ENCODE measurements at regions not wholly inside any gene's neighbourhood (a gene's known extent, or its start where the extent isn't known, plus 50 kb on each side); places are given as distances from the start of the nearest gene placed in this dataset.
A peak's percentile ranks its signal among the peaks of the same experiment; 100 is the strongest.

DNA sequence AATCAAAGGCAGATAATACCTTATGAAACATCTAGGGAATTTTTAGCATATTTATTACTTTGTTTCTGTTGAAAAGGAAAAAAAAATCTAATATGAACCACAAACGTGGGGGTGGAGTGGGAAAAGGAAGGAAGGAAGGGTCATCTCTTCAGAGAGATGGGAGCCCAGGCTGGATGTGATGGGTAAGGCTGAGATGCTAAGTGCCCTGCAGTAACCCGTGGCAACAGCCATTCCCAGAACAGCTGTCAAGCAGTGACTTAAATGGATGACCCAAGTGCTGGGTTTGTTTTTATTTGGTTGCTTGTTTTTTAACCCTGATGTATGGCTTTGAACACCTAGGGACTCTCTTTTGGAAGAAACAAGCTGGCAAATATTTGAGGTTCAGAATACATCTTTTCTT is 50.7 kb upstream of the KLF7 start:
- H3K27me3 ChIP-seq (ENCODE audit: low read depth, low read length) = no peaks in the 10 kb centered on the region
- H3K4me1 ChIP-seq (ENCODE audit: control insufficient read depth in 1 of 2, insufficient read depth in 2 of 2, low read length in 2 of 2) = no peaks in the 10 kb centered on the region
- H3K27ac ChIP-seq (ENCODE audit: low read length) = no peak overlapping the region
- H3K36me3 ChIP-seq (ENCODE audit: control insufficient read depth in 1 of 2, insufficient read depth in 2 of 2, low read length in 2 of 2) = no peaks in the 10 kb centered on the region
- H3K9me3 ChIP-seq (ENCODE audit: control insufficient read depth in 1 of 2, low read length in 2 of 2) = no peaks in the 10 kb centered on the region
- no peak overlapping the region for H3K4me3 ChIP-seq (ENCODE audit: low read depth in 1 of 2, low read length in 2 of 2)

DNA sequence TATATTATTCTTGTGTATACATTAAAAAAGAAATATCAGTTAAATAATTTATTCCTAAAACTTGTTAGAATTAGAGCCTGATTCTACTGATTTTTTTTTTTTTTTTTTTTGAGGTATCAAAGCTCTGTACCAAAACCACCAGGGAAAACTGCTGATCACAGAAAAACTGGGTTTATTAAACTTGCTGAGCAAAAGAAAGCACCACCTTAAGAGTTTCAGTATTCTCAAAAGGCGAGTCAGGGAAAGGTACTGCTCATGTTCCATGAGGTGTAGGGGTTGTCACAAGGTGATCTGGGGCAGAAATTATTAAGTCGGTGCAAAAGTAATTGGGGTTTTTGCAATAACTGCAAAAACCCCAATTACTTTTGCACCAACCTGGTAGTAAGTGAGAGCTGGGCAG is 51.7 kb upstream of the KLF7 start:
- Histone ChIP-seq H3K4me3 (ENCODE audit: low read depth in 1 of 2, low read length in 2 of 2) (no peak overlapping the region), H3K27me3 (ENCODE audit: low read depth, low read length) (no peaks in the 10 kb centered on the region), H3K9me3 (ENCODE audit: control insufficient read depth in 1 of 2, low read length in 2 of 2) (no peaks in the 10 kb centered on the region), H3K27ac (ENCODE audit: low read length) (no peak overlapping the region), H3K36me3 (ENCODE audit: control insufficient read depth in 1 of 2, insufficient read depth in 2 of 2, low read length in 2 of 2) (no peaks in the 10 kb centered on the region), H3K4me1 (ENCODE audit: control insufficient read depth in 1 of 2, insufficient read depth in 2 of 2, low read length in 2 of 2) (no peaks in the 10 kb centered on the region)

DNA sequence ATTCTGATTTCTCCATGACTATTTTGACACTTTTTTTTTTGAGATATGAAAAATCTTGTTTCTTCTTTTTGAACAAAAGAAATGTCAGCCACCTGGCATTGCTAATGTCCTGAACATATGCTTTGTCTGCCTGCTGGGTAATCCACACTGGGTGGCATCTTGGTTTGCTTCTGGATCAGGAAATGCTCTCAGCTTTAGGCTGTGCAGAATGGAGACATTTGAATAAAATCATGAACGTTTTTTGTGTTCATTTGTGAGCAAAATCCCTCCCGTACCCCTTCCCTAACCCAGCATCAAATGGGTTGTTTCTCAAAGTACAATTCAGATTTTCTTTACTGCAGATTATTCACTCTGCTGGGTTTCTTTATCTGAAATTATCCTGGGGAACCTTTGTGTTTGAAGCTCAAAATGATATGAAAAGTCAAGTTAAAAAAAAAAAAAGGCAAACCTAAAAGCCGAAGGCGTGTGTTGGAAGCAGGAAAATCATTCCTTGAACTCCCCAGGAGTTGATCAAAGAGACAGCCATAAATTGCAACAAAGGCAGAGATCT is 53.4 kb upstream of the KLF7 start:
- Histone ChIP-seq H3K36me3 (ENCODE audit: control insufficient read depth in 1 of 2, insufficient read depth in 2 of 2, low read length in 2 of 2) (no peaks in the 10 kb centered on the region), H3K27me3 (ENCODE audit: low read depth, low read length) (no peaks in the 10 kb centered on the region), H3K4me1 (ENCODE audit: control insufficient read depth in 1 of 2, insufficient read depth in 2 of 2, low read length in 2 of 2) (no peaks in the 10 kb centered on the region), H3K27ac (ENCODE audit: low read length) (no peak overlapping the region), H3K4me3 (ENCODE audit: low read depth in 1 of 2, low read length in 2 of 2) (no peak overlapping the region), H3K9me3 (ENCODE audit: control insufficient read depth in 1 of 2, low read length in 2 of 2) (no peaks in the 10 kb centered on the region)

GRCh38 chr2:207219676-207220501 is 54.1 kb upstream of the KLF7 start:
- Histone ChIP-seq H3K9me3 (ENCODE audit: control insufficient read depth in 1 of 2, low read length in 2 of 2) (no peaks in the 10 kb centered on the region), H3K4me3 (ENCODE audit: low read depth in 1 of 2, low read length in 2 of 2) (no peak overlapping the region), H3K4me1 (ENCODE audit: control insufficient read depth in 1 of 2, insufficient read depth in 2 of 2, low read length in 2 of 2) (no peaks in the 10 kb centered on the region), H3K27ac (ENCODE audit: low read length) (no peak overlapping the region), H3K27me3 (ENCODE audit: low read depth, low read length) (no peaks in the 10 kb centered on the region), H3K36me3 (ENCODE audit: control insufficient read depth in 1 of 2, insufficient read depth in 2 of 2, low read length in 2 of 2) (no peaks in the 10 kb centered on the region)

DNA sequence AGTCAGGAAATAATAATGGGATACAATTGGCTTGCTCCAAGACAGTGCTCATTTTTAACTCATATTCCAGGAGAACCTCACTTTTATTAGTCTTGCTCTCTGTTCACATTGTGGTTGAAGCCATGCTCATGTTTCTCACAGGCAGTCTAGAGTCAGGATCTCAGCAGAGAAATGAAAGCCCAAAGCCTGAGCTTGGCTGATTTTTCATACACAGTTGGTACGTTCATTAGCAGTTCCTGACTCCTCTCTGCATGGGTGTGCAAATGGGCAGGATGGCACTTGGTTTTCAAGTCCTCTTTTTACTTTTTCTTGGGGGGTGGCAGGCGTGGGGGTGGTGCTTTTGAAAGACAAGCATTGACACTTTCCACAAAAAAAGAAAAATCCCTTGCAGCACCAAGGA is 56.0 kb upstream of the KLF7 start:
- H3K27me3 ChIP-seq (ENCODE audit: low read depth, low read length) = no peaks in the 10 kb centered on the region
- no peak overlapping the region for H3K4me3 ChIP-seq (ENCODE audit: low read depth in 1 of 2, low read length in 2 of 2)
- H3K4me1 ChIP-seq (ENCODE audit: control insufficient read depth in 1 of 2, insufficient read depth in 2 of 2, low read length in 2 of 2) = peaks cover 0 to 3% of the 10 kb centered on the region in 2 donors
- no peaks in the 10 kb centered on the region for H3K9me3 ChIP-seq (ENCODE audit: control insufficient read depth in 1 of 2, low read length in 2 of 2)
- no peaks in the 10 kb centered on the region for H3K36me3 ChIP-seq (ENCODE audit: control insufficient read depth in 1 of 2, insufficient read depth in 2 of 2, low read length in 2 of 2)
- no peak overlapping the region for H3K27ac ChIP-seq (ENCODE audit: low read length)

- no peak overlapping the region for H3K27ac ChIP-seq (ENCODE audit: low read length)
- no peak overlapping the region for H3K4me3 ChIP-seq (ENCODE audit: low read depth in 1 of 2, low read length in 2 of 2)
- H3K27me3 ChIP-seq (ENCODE audit: low read depth, low read length) = no peaks in the 10 kb centered on the region
- H3K36me3 ChIP-seq (ENCODE audit: control insufficient read depth in 1 of 2, insufficient read depth in 2 of 2, low read length in 2 of 2) = no peaks in the 10 kb centered on the region
- H3K4me1 ChIP-seq (ENCODE audit: control insufficient read depth in 1 of 2, insufficient read depth in 2 of 2, low read length in 2 of 2) = peaks cover 4 to 17% of the 10 kb centered on the region in 2 donors
- no peaks in the 10 kb centered on the region for H3K9me3 ChIP-seq (ENCODE audit: control insufficient read depth in 1 of 2, low read length in 2 of 2)
Observed at GRCh38 chr2:207223051-207223450, 57.3 kb upstream of the KLF7 start.

DNA sequence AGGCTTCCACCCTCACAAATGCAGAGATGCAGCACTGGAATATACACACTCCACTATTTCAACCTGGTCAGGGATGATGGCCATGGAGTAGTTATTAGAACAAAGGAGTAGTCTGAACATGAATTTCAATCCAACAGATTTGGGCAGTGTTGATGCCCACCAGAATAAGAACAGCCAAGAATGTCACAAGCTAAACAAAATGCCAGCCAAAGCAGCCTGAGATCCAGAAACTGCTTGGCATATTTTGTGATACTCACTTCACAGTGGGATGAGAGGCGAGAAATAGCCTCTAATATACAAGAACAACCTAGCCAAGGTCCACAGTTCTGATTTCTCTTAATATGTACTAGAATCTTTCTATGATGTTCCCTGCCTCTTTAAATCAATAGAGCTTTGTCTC is 58.6 kb upstream of the KLF7 start:
- H3K27ac ChIP-seq (ENCODE audit: low read length) = no peak overlapping the region
- H3K9me3 ChIP-seq (ENCODE audit: control insufficient read depth in 1 of 2, low read length in 2 of 2) = no peaks in the 10 kb centered on the region
- H3K36me3 ChIP-seq (ENCODE audit: control insufficient read depth in 1 of 2, insufficient read depth in 2 of 2, low read length in 2 of 2) = no peaks in the 10 kb centered on the region
- H3K4me3 ChIP-seq (ENCODE audit: low read depth in 1 of 2, low read length in 2 of 2) = no peak overlapping the region
- peaks cover 4 to 24% of the 10 kb centered on the region in 2 donors for H3K4me1 ChIP-seq (ENCODE audit: control insufficient read depth in 1 of 2, insufficient read depth in 2 of 2, low read length in 2 of 2)
- H3K27me3 ChIP-seq (ENCODE audit: low read depth, low read length) = no peaks in the 10 kb centered on the region

- H3K4me1 ChIP-seq (ENCODE audit: control insufficient read depth in 1 of 2, insufficient read depth in 2 of 2, low read length in 2 of 2) = peaks cover 4 to 24% of the 10 kb centered on the region in 2 donors
- H3K9me3 ChIP-seq (ENCODE audit: control insufficient read depth in 1 of 2, low read length in 2 of 2) = no peaks in the 10 kb centered on the region
- H3K27ac ChIP-seq (ENCODE audit: low read length) = no peak overlapping the region
- no peaks in the 10 kb centered on the region for H3K36me3 ChIP-seq (ENCODE audit: control insufficient read depth in 1 of 2, insufficient read depth in 2 of 2, low read length in 2 of 2)
- no peak overlapping the region for H3K4me3 ChIP-seq (ENCODE audit: low read depth in 1 of 2, low read length in 2 of 2)
- H3K27me3 ChIP-seq (ENCODE audit: low read depth, low read length) = no peaks in the 10 kb centered on the region
Observed at GRCh38 chr2:207224791-207225482, 59.2 kb upstream of the KLF7 start.

DNA sequence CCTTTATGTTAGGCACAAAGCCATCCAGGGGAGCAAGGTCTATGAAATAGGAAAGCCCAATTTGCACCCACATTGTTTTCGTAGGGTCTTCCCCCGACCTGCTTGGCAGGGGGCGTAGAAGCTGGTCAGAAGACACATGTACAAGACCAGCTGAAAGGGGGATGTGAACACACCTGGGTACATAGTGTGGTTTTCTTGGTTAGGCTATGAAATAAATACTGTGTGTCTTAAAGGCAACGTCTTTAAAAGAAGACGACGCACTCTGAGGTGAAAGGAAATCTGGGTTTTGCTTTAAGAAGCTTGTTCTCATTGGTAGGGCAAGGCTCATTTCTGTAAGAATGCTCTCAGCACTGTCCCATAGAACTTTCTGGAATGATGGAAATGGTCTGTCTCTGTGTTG is 60.0 kb upstream of the KLF7 start:
- Histone ChIP-seq H3K4me3 (ENCODE audit: low read depth in 1 of 2, low read length in 2 of 2) (no peak overlapping the region), H3K27ac (ENCODE audit: low read length) (no peak overlapping the region), H3K36me3 (ENCODE audit: control insufficient read depth in 1 of 2, insufficient read depth in 2 of 2, low read length in 2 of 2) (no peaks in the 10 kb centered on the region), H3K9me3 (ENCODE audit: control insufficient read depth in 1 of 2, low read length in 2 of 2) (no peaks in the 10 kb centered on the region), H3K4me1 (ENCODE audit: control insufficient read depth in 1 of 2, insufficient read depth in 2 of 2, low read length in 2 of 2) (peaks cover 4 to 24% of the 10 kb centered on the region in 2 donors), H3K27me3 (ENCODE audit: low read depth, low read length) (no peaks in the 10 kb centered on the region)

DNA sequence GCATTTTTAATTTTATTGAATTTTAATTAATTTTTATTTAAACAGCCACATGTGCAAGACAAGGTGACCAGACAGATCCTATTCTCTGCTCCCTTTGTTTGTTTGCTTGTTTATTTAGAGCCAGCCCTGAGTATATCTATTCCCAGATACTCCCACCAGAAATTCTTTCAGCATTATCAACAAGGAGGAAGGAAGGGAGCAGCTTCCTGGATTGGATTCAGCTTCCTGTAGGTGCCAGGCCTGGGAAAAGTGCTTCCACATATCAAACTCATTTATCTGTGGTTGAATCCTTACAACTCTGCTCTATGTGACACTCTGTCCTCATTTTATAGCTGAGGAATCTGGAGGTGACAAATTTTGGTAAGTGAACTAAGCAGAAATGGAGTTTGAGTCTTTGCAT is 60.5 kb upstream of the KLF7 start:
- peaks cover 4 to 24% of the 10 kb centered on the region in 2 donors for H3K4me1 ChIP-seq (ENCODE audit: control insufficient read depth in 1 of 2, insufficient read depth in 2 of 2, low read length in 2 of 2)
- no peaks in the 10 kb centered on the region for H3K36me3 ChIP-seq (ENCODE audit: control insufficient read depth in 1 of 2, insufficient read depth in 2 of 2, low read length in 2 of 2)
- H3K4me3 ChIP-seq (ENCODE audit: low read depth in 1 of 2, low read length in 2 of 2) = no peak overlapping the region
- H3K27me3 ChIP-seq (ENCODE audit: low read depth, low read length) = no peaks in the 10 kb centered on the region
- no peaks in the 10 kb centered on the region for H3K9me3 ChIP-seq (ENCODE audit: control insufficient read depth in 1 of 2, low read length in 2 of 2)
- H3K27ac ChIP-seq (ENCODE audit: low read length) = no peak overlapping the region

GRCh38 chr2:207226671-207227061 is 60.9 kb upstream of the KLF7 start:
- Histone ChIP-seq H3K27ac (ENCODE audit: low read length) (no peak overlapping the region), H3K4me3 (ENCODE audit: low read depth in 1 of 2, low read length in 2 of 2) (peak overlapping the region in 1 of 2 donors; percentile 36), H3K27me3 (ENCODE audit: low read depth, low read length) (no peaks in the 10 kb centered on the region), H3K9me3 (ENCODE audit: control insufficient read depth in 1 of 2, low read length in 2 of 2) (no peaks in the 10 kb centered on the region), H3K4me1 (ENCODE audit: control insufficient read depth in 1 of 2, insufficient read depth in 2 of 2, low read length in 2 of 2) (peaks cover 4 to 24% of the 10 kb centered on the region in 2 donors), H3K36me3 (ENCODE audit: control insufficient read depth in 1 of 2, insufficient read depth in 2 of 2, low read length in 2 of 2) (no peaks in the 10 kb centered on the region)

Data from muscle layer of duodenum (tissue), 2 donors.